CD4-positive, alpha-beta T cell treated with Interferon alpha-2 for 1 hour (primary cell): ENCODE measurements at regions not wholly inside any gene's neighbourhood (a gene's known extent, or its start where the extent isn't known, plus 50 kb on each side); places are given as distances from the start of the nearest gene placed in this dataset.

Experiments
- DNase-seq, 2 donors: peaks; one replicate each; pipeline ENCODE4 v3.0.0-alpha.2; 2020 to 2022

- no peak for DNase-seq
Measured at GRCh38 chr6:21431526-21431925, 162.0 kb upstream of the SOX4 start.

GRCh38 chr6:21436625-21437024 lies 156.9 kb upstream of the SOX4 start:
- no peak for DNase-seq

DNA sequence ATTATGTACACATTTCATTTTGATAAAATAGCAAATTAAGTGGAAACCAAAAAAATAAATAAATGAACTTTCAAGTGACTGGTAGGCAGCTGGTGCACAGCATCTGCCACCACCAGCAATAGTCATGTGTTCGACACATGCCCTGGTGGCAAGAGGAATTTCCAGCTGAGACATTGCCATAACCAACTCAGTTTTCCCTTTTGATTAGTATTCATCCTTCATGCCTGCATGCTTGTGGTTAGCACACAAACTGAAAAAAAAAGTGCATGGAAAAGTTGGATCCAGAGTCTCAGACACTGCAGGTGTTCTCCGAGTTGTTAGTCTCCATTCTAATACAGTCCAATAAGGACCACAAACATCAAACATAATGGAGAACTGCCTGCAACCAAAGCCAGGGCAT lies 156.0 kb upstream of the SOX4 start:
- DNase-seq: no peak

- peak in 1 of 2 donors; percentile 4 for DNase-seq
Measured at GRCh38 chr6:21438237-21438985, 155.1 kb upstream of the SOX4 start.

GRCh38 chr6:21438986-21439352 lies 154.6 kb upstream of the SOX4 start:
- peak in 1 of 2 donors; percentile 4 for DNase-seq

DNA sequence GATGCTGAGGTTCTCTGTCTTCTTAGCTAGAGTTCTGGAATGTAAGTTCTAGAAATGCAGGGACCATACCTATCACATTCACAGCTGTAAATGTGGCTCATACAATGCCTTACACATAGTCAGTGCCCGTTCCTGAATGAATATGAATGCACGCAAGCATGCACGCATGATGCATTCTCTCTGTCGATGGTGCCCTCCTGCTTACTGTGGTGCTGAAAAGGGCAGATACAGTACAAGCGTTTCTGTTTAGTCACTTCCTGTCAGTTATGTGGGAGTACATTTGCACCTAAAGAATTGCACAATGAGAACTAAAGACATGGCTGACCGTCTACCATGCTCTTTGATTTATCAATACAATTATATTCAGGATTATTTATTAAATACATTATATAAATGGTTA lies 152.2 kb upstream of the SOX4 start:
- no peak for DNase-seq

DNA sequence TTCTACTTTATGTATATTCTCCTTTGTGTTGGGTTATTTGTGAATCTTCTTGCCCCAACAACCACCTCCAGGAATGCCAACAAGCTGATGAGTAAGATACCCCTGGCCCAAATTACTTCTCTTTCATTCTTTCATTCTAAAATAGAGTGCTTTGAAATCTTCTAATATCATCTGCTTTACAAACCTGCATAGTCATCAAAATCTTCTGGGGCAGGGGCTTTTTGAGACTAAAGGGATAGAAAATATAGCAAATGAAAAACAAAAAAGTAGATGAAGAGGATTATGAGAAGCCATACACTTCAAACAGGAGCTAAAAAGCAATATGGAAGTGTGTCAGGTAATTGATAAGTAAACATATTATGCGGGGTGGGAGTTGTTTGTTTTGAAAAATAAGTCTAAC lies 150.7 kb upstream of the SOX4 start:
- no peak for DNase-seq

- no peak for DNase-seq
Measured at GRCh38 chr6:21444711-21445260, 148.8 kb upstream of the SOX4 start.

- no peak for DNase-seq
Measured at GRCh38 chr6:21447987-21448386, 145.6 kb upstream of the SOX4 start.

GRCh38 chr6:21448485-21449109 lies 145.0 kb upstream of the SOX4 start:
- DNase-seq: no peak

DNA sequence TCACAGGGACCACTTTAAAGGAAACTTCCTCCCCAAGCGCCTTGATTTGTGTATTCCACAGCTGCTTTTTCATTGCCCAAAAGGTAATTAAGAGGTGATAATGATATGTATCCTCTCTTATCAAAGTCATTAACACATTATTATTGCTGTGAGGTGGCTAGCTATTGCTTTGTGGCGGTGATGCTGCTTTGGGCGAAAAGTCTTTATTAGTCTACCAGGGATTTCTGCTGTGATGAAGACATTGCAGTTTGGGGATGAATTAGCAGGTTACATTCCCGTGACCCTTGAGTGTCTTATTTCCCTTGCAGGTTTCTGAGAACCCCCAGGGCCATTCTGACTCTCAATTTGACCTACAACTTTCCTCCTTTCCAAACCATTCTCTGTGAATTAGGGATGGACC lies 143.4 kb upstream of the SOX4 start:
- DNase-seq: no peak

DNA sequence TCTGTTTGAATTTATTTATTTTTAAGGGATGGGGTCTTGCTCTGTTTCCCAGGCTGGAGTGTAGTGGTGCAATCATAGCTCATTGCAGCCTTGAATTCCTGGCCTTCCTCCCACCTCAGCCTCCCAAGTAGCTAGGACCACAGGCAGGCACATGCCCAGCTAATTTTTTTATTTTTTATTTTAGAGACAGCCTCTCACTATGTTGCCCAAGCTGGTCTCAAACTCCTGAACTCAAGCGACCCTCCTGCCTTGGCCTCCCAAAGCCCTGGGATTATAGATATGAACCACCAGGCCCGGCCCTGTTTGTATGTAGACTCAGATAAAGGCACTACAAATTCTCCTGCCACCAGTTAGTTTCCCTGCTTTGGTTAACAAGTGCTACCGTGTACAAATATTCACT lies 142.9 kb upstream of the SOX4 start:
- no peak for DNase-seq

GRCh38 chr6:21451546-21452013 lies 142.0 kb upstream of the SOX4 start:
- no peak for DNase-seq

- no peak for DNase-seq
Measured at GRCh38 chr6:21454262-21454661, 139.3 kb upstream of the SOX4 start.

GRCh38 chr6:21455071-21455470 lies 138.5 kb upstream of the SOX4 start:
- no peak for DNase-seq

- no peak for DNase-seq
Measured at GRCh38 chr6:21457647-21458046, 135.9 kb upstream of the SOX4 start.

DNA sequence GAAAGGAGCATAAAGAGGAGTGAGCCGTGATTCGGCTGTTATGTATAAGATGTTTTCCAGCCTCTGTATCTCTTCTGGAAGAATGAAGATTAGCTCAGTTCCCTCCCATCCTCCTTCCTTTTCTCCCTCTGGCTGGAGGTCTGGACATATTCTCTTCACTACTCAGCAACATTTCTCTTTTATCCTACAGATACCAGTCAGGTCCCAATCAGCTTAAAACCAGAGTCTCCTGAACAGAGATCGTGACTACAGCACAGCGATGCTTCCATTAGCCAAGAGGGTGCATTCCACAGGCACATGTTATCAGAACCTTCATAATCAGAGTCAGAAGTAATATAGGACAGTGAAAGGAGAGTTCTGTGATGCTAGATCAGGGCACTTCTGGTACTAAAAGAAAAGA lies 133.9 kb upstream of the SOX4 start:
- no peak for DNase-seq

DNA sequence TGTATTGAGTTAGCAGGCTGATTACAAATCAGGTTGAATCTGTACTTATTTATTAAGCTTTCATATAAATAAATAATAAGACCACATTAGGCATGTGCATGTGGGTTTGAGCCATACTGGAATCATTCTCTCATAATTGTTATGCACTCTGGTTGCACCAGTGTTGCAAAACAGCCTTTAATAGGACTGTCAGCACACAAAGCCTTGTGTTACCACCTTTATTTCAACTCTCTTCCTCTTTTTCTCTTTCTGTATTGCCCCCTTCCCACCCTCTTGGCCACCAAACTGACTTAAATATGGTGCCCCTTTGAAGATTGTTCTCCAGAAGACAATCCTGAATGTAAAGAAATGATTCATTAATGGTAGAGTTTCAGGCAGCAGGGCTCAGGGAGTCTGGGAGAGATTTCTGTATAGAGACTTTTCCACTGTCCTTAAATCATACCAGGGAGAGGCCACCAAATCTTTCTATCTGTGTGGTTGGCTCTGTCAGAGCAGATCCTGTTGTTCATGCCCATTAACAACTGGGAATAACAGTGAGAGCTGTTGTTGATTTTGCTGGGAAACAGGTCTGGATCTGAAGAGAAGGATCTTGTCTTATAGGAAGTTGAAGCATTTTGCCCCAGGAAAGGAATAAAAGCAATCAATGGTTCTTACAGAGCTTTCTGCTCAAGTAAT lies 131.6 kb upstream of the SOX4 start:
- no peak for DNase-seq

DNA sequence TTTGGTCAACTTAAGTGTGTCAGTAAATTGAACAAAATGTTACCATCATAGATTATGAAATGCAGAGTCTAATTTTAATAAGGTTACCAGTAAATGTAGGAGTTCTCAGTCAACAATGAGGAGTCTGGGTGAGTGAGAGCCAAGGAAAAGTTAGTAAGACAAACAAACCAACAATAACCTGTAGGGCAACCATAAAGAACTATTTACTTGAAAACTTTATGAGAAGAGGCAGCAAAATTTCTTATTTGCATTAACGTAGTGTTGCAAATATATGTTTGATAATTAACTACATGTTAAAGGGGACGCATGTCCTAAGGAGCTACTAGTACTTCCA lies 131.1 kb upstream of the SOX4 start:
- DNase-seq: no peak

DNA sequence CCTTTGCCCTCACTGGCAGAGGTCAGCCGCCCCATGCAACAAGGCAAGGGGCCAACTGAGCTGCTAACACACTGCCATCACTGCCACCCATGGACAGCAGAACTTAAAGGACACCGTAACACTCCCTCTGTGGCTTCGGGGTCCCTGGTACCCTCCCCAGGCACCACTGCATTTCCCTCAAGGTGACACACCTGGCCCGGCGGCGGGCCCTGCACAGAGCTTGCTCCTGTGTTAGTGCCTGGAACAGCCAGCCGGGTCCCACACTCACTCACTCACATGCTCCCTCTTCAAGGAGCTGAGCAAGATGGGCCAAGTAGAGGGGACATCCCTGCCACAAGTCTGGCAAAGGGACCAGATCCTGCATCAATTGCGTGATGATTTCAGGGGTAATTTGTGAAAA lies 126.5 kb upstream of the SOX4 start:
- no peak for DNase-seq

GRCh38 chr6:21468461-21468860 lies 125.1 kb upstream of the SOX4 start:
- no peak for DNase-seq

GRCh38 chr6:21469213-21469612 lies 124.3 kb upstream of the SOX4 start:
- DNase-seq: no peak

GRCh38 chr6:21476112-21476511 lies 117.4 kb upstream of the SOX4 start:
- no peak for DNase-seq

DNA sequence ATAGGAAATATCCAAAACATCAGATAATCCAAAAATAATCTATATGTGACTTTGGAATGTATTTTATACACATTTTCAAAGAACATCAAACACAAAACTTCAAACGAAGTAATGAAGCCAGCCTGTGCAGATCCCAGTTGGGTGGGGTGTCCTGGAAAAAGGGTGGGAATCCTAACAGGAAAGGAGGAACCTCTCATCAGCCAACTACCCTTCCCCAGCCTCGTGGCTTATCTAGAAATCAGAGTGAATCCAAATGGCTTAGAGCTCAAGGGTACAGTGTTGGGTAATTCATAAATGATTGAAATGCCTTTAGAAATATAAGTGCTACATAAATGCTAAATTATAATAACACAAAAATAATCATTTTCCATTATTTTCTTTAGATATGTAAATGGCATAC lies 115.1 kb upstream of the SOX4 start:
- no peak for DNase-seq
